ENCODE measurements at regions not wholly inside any gene's neighbourhood (a gene's known extent, or its start where the extent isn't known, plus 50 kb on each side); places are given as distances from the start of the nearest gene placed in this dataset.

DNA sequence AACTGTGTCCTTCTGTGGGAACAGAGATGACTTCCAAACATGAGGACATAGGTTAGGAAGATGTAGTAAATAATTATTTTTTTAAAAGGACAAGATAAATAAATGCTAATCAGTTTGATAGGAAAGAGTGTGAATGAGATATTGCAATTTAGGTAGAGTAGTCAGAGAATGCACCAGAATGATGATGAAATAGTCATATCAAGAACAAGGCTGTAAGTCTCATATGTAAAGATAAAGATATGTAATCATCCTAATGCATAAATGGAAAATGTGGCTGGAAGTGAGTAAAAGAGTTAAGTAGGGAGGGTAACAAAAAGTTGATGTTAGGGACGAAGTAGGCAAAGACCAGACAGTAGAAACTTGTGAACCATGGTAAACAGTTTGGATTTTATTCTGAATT is 1041.7 kb upstream of the MIR17HG start:
- intact Hi-C loops (cut with micrococcal nuclease; ENCODE audit: unreplicated experiment), result no loop called here
- POLR2A ChIA-PET (ENCODE audit: unreplicated experiment), result no interaction called here
- BruUV-seq (replicated peaks), result no TSS peak
- Histone ChIP-seq H3K9me2 (ENCODE audit: insufficient read depth) (no peaks in the 10 kb centered on the region), H3K4me1 (replicated peaks; ENCODE audit: insufficient read depth) (no peaks in the 10 kb centered on the region), H3K27ac (no peak overlapping the region), H3K4me3 (no peak overlapping the region), H4K20me1 (ENCODE audit: insufficient read depth) (no peaks in the 10 kb centered on the region), H3K9me3 (ENCODE audit: insufficient read depth, low read depth) (no peaks in the 10 kb centered on the region), H3K79me2 (ENCODE audit: low read depth) (no peaks in the 10 kb centered on the region), H3K4me2 (no peak overlapping the region), H3F3A (ENCODE audit: insufficient read depth, low read depth) (no peaks in the 10 kb centered on the region), H3K27me3 (ENCODE audit: insufficient read depth, low read depth) (no peaks in the 10 kb centered on the region), H3K36me3 (ENCODE audit: low read depth) (no peaks in the 10 kb centered on the region), H2AFZ (no peak overlapping the region)
- CTCF ChIA-PET, result no interaction called here
- no peak for TF ChIP-seq EZH2 (IDR thresholded peaks at IDR 0.05; ENCODE audit: low read depth)
- TF ChIP-seq, protein P1, sequence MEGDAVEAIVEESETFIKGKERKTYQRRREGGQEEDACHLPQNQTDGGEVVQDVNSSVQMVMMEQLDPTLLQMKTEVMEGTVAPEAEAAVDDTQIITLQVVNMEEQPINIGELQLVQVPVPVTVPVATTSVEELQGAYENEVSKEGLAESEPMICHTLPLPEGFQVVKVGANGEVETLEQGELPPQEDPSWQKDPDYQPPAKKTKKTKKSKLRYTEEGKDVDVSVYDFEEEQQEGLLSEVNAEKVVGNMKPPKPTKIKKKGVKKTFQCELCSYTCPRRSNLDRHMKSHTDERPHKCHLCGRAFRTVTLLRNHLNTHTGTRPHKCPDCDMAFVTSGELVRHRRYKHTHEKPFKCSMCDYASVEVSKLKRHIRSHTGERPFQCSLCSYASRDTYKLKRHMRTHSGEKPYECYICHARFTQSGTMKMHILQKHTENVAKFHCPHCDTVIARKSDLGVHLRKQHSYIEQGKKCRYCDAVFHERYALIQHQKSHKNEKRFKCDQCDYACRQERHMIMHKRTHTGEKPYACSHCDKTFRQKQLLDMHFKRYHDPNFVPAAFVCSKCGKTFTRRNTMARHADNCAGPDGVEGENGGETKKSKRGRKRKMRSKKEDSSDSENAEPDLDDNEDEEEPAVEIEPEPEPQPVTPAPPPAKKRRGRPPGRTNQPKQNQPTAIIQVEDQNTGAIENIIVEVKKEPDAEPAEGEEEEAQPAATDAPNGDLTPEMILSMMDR (conservative IDR thresholded peaks at IDR 0.05), result no peak
- no peak for DNase-seq

DNA sequence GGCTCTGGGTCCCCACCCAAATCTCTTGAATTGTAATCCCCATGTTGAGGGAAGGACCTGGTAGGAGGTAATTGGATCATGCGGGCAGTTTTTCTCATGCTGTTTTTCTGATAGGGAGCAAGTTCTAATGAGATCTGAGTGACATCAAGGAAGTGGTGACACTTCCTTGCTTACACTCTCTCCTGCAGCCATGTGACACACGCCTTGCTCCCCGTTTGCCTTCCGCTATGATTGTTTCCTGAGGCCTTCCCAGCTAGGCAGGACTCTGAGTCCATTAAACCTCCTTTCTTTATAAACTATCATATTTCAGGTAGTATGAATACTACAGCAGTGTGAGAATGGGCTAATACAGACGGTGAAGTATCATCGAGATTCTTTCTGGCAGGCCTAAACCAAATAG is 1040.4 kb upstream of the MIR17HG start:
- no peak overlapping the region for H3K4me2 ChIP-seq
- H3K27ac ChIP-seq, result no peak overlapping the region
- DNase-seq, result no peak
- H3K4me3 ChIP-seq, result no peak overlapping the region
- H3K36me3 ChIP-seq (ENCODE audit: low read depth), result no peaks in the 10 kb centered on the region
- intact Hi-C loops (cut with micrococcal nuclease; ENCODE audit: unreplicated experiment), result no loop called here
- no peak overlapping the region for H2AFZ ChIP-seq
- TF ChIP-seq, protein P1 (conservative IDR thresholded peaks at IDR 0.05), result no peak
- TF ChIP-seq EZH2 (IDR thresholded peaks at IDR 0.05; ENCODE audit: low read depth), result no peak
- no TSS peak for BruUV-seq (replicated peaks)
- H3K9me3 ChIP-seq (ENCODE audit: insufficient read depth, low read depth), result no peaks in the 10 kb centered on the region
- POLR2A ChIA-PET (ENCODE audit: unreplicated experiment), result no interaction called here
- CTCF ChIA-PET, result no interaction called here
- H3K79me2 ChIP-seq (ENCODE audit: low read depth), result no peaks in the 10 kb centered on the region
- H3K9me2 ChIP-seq (ENCODE audit: insufficient read depth), result no peaks in the 10 kb centered on the region
- no peaks in the 10 kb centered on the region for H3K27me3 ChIP-seq (ENCODE audit: insufficient read depth, low read depth)
- H4K20me1 ChIP-seq (ENCODE audit: insufficient read depth), result no peaks in the 10 kb centered on the region
- H3F3A ChIP-seq (ENCODE audit: insufficient read depth, low read depth), result no peaks in the 10 kb centered on the region
- H3K4me1 ChIP-seq (replicated peaks; ENCODE audit: insufficient read depth), result no peaks in the 10 kb centered on the region

DNA sequence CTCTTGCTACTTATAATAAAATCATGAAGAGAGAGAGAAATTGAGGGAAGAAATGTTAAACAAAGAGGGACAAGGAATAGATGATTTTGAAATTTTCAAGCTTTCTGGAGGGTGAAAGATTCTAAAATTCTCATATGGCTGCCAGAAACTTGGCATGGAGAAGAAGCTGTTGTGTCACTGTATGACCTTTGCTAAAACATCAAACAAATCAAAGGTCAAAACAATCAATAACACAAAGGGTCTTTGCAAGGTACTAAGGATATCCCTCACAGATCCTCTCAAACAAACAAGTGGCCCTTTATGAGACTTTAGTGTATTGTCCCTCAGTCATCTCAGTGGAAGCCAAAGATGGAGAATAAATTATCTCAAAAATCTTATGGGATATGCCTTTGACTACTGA is 1039.2 kb upstream of the MIR17HG start:
- no peaks in the 10 kb centered on the region for H4K20me1 ChIP-seq (ENCODE audit: insufficient read depth)
- no peaks in the 10 kb centered on the region for H3K79me2 ChIP-seq (ENCODE audit: low read depth)
- H3F3A ChIP-seq (ENCODE audit: insufficient read depth, low read depth), result no peaks in the 10 kb centered on the region
- DNase-seq, result no peak
- H3K36me3 ChIP-seq (ENCODE audit: low read depth), result no peaks in the 10 kb centered on the region
- H3K9me2 ChIP-seq (ENCODE audit: insufficient read depth), result no peaks in the 10 kb centered on the region
- TF ChIP-seq, protein P1 (conservative IDR thresholded peaks at IDR 0.05), result no peak
- no peak for TF ChIP-seq EZH2 (IDR thresholded peaks at IDR 0.05; ENCODE audit: low read depth)
- no peak overlapping the region for H2AFZ ChIP-seq
- H3K27me3 ChIP-seq (ENCODE audit: insufficient read depth, low read depth), result no peaks in the 10 kb centered on the region
- no peak overlapping the region for H3K27ac ChIP-seq
- no peak overlapping the region for H3K4me2 ChIP-seq
- no TSS peak for BruUV-seq (replicated peaks)
- ChIA-PET CTCF (no interaction called here), POLR2A (ENCODE audit: unreplicated experiment) (no interaction called here)
- H3K4me1 ChIP-seq (replicated peaks; ENCODE audit: insufficient read depth), result no peaks in the 10 kb centered on the region
- intact Hi-C loops (cut with micrococcal nuclease; ENCODE audit: unreplicated experiment), result no loop called here
- H3K4me3 ChIP-seq, result no peak overlapping the region
- no peaks in the 10 kb centered on the region for H3K9me3 ChIP-seq (ENCODE audit: insufficient read depth, low read depth)
